H9 (cell line): ENCODE measurements at regions not wholly inside any gene's neighbourhood (a gene's known extent, or its start where the extent isn't known, plus 50 kb on each side); places are given as distances from the start of the nearest gene placed in this dataset.

ENCODE experiments used
- DNase-seq: peaks from one replicate; pipeline ENCODE4 v3.0.0-alpha.2; 2017
- H2AFZ ChIP-seq: one replicate; pipeline ENCODE4 v1.6.1; 2013; ENCODE audit warnings: mild to moderate bottlenecking, low read length, control low read depth, moderate library complexity
- H2AK5ac ChIP-seq: 2 replicates; pipeline ENCODE4 v1.6.1; 2013; ENCODE audit warnings: low read length, control low read depth, mixed read lengths; ENCODE audit not compliant: insufficient read length
- H2BK120ac ChIP-seq: one replicate; pipeline ENCODE4 v1.6.1; 2013; ENCODE audit warnings: low read depth, mild to moderate bottlenecking, low read length, control low read depth, inconsistent platforms; ENCODE audit not compliant: poor library complexity, severe bottlenecking
- H2BK12ac ChIP-seq: 2 replicates; pipeline ENCODE4 v1.6.1; 2013; ENCODE audit warnings: low read length, control low read depth, mixed read lengths, low read depth; ENCODE audit not compliant: insufficient read length
- H2BK15ac ChIP-seq: 2 replicates; pipeline ENCODE4 v1.6.1; 2013; ENCODE audit warnings: low read depth, low read length, control low read depth
- H2BK20ac ChIP-seq: one replicate; pipeline ENCODE4 v1.6.1; 2013; ENCODE audit warnings: low read depth, mild to moderate bottlenecking, low read length, control low read depth, inconsistent platforms; ENCODE audit not compliant: poor library complexity, severe bottlenecking
- H2BK5ac ChIP-seq: 2 replicates; pipeline ENCODE4 v1.6.1; 2013; ENCODE audit warnings: low read length, control low read depth, mixed read lengths; ENCODE audit not compliant: insufficient read length
- H3K14ac ChIP-seq: 2 replicates; pipeline ENCODE4 v1.6.1; 2013; ENCODE audit warnings: low read length, control low read depth; ENCODE audit not compliant: insufficient read depth
- H3K18ac ChIP-seq: 2 replicates; pipeline ENCODE4 v1.6.1; 2013; ENCODE audit warnings: low read depth, mild to moderate bottlenecking, mixed read lengths, low read length, control low read depth; ENCODE audit not compliant: insufficient read length
- H3K23ac ChIP-seq: 2 replicates; pipeline ENCODE4 v1.6.1; 2013; ENCODE audit warnings: low read length, control low read depth, mixed read lengths, low read depth; ENCODE audit not compliant: insufficient read length
- H3K23me2 ChIP-seq: 2 replicates; pipeline ENCODE4 v1.6.1; 2013; ENCODE audit warnings: low read depth, mild to moderate bottlenecking, mixed read lengths, low read length, control low read depth; ENCODE audit not compliant: insufficient read length, poor library complexity, severe bottlenecking
- H3K27ac ChIP-seq: 2 replicates; pipeline ENCODE4 v1.5.1; 2013; ENCODE audit warnings: low read length, control low read depth, mixed read lengths, low read depth; ENCODE audit not compliant: insufficient read length
- H3K27me3 ChIP-seq: 2 replicates; pipeline ENCODE4 v1.6.1; 2013; ENCODE audit warnings: low read length, control low read depth, inconsistent platforms; ENCODE audit not compliant: insufficient read depth
- H3K4ac ChIP-seq: 2 replicates; pipeline ENCODE4 v1.6.1; 2013; ENCODE audit warnings: low read depth, mild to moderate bottlenecking, control low read depth, inconsistent platforms, low read length, moderate library complexity
- H3K4me1 ChIP-seq: 2 replicates; pipeline ENCODE4 v1.6.1; 2013; ENCODE audit warnings: low read length, control low read depth, inconsistent platforms; ENCODE audit not compliant: insufficient read depth
- H3K4me2 ChIP-seq: 2 replicates; pipeline ENCODE4 v1.6.1; 2013; ENCODE audit warnings: low read length, control low read depth, mixed read lengths; ENCODE audit not compliant: insufficient read length, insufficient read depth
- H3K56ac ChIP-seq: 2 replicates; pipeline ENCODE4 v1.6.1; 2013; ENCODE audit warnings: low read depth, mild to moderate bottlenecking, mixed read lengths, low read length, control low read depth; ENCODE audit not compliant: insufficient read length
- H3K79me1 ChIP-seq: 2 replicates; pipeline ENCODE4 v1.6.1; 2013; ENCODE audit warnings: low read depth, mild to moderate bottlenecking, moderate library complexity, low read length, control low read depth, inconsistent platforms; ENCODE audit not compliant: insufficient read depth, poor library complexity, severe bottlenecking
- H3K79me2 ChIP-seq: 2 replicates; pipeline ENCODE4 v1.6.1; 2013; ENCODE audit warnings: low read length, control low read depth, inconsistent platforms; ENCODE audit not compliant: insufficient read depth
- H3K9ac ChIP-seq: 2 replicates; pipeline ENCODE4 v1.6.1; 2013; ENCODE audit warnings: low read length, control low read depth, mixed read lengths; ENCODE audit not compliant: insufficient read length; ENCODE audit errors: extremely low read depth
- H3K9me3 ChIP-seq: one replicate; pipeline ENCODE4 v1.6.1; 2013; ENCODE audit warnings: low read depth, low read length, inconsistent platforms; ENCODE audit not compliant: control insufficient read depth
- H3T11ph ChIP-seq: one replicate; pipeline ENCODE4 v1.6.1; 2013; ENCODE audit warnings: mild to moderate bottlenecking, low read length, control low read depth, inconsistent platforms
- H4K20me1 ChIP-seq: one replicate; pipeline ENCODE4 v1.6.1; 2013; ENCODE audit not compliant: control insufficient read depth, insufficient read length, insufficient read depth
- H4K5ac ChIP-seq: 2 replicates; pipeline ENCODE4 v1.6.1; 2013; ENCODE audit warnings: low read depth, mild to moderate bottlenecking, mixed read lengths, low read length, control low read depth; ENCODE audit not compliant: insufficient read length
- H4K8ac ChIP-seq: replicated peaks from 2 replicates; pipeline ENCODE4 v1.6.1; 2013; ENCODE audit warnings: low read length, control low read depth, mixed read lengths, low read depth; ENCODE audit not compliant: insufficient read length
- H4K91ac ChIP-seq: 2 replicates; pipeline ENCODE4 v1.6.1; 2013; ENCODE audit warnings: low read depth, mild to moderate bottlenecking, moderate library complexity, mixed read lengths, low read length, control low read depth; ENCODE audit not compliant: insufficient read length
- H3K27ac Mint-ChIP-seq, 3 experiments: 2 replicates in 2 of 3; 3 replicates in 1 of 3; pipeline ENCODE4 v1.8.0; 2020 to 2021; ENCODE audit warnings: mixed read lengths in 3 of 3, mild to moderate bottlenecking in 1 of 3, moderate library complexity in 1 of 3
- H3K27me3 Mint-ChIP-seq: 2 replicates; pipeline ENCODE4 v1.8.0; 2021; ENCODE audit warnings: low read depth, mild to moderate bottlenecking, moderate library complexity, mixed read lengths
- H3K36me3 Mint-ChIP-seq, 3 experiments: 2 replicates in 2 of 3; 3 replicates in 1 of 3; pipeline ENCODE4 v1.8.0; 2020 to 2021; ENCODE audit warnings: low read depth in 3 of 3, mixed read lengths in 3 of 3; ENCODE audit not compliant: insufficient read depth in 1 of 3
- H3K4me1 Mint-ChIP-seq, 2 experiments: 2 replicates each; pipeline ENCODE4 v1.8.0; 2020; ENCODE audit warnings: mixed read lengths in 2 of 2
- H3K4me3 Mint-ChIP-seq, 2 experiments: 2 replicates in 1 of 2; 3 replicates in 1 of 2; pipeline ENCODE4 v1.8.0; 2020 to 2021; ENCODE audit warnings: mild to moderate bottlenecking in 2 of 2, mixed read lengths in 2 of 2, moderate library complexity in 1 of 2
- H3K9me3 Mint-ChIP-seq, 2 experiments: 2 replicates in 1 of 2; 3 replicates in 1 of 2; pipeline ENCODE4 v1.8.0; 2020; ENCODE audit warnings: mild to moderate bottlenecking in 2 of 2, mixed read lengths in 2 of 2, moderate library complexity in 1 of 2
- CTCF ChIP-seq: fragments of 200-600 bp; sonication (generic); conservative IDR thresholded peaks from 3 replicates; pipeline ENCODE4 v1.8.0; 2021; ENCODE audit warnings: antibody characterized with exemption, mild to moderate bottlenecking
- WGBS: extraction: QIAGEN DNeasy Blood & Tissue Kit; methylation state at CpG from one replicate; pipeline ENCODE4 v1.1.7; 2013; ENCODE audit warnings: missing lambda C conversion rate, low lambda C conversion rate, mixed read lengths; ENCODE audit not compliant: insufficient read length; ENCODE audit errors: extremely low coverage; 5-methylcytosine and 5-hydroxymethylcytosine counted together

- no peak overlapping the region for H3K4me3 Mint-ChIP-seq
- no peak overlapping the region for H3K56ac ChIP-seq
- H3K4me1 ChIP-seq, result no peaks in the 10 kb centered on the region; the same call in 1 of the 2 replicates
- H3K9me3 ChIP-seq, result no peaks in the 10 kb centered on the region
- no peak overlapping the region for H3K9ac ChIP-seq
- no peak overlapping the region for H2BK5ac ChIP-seq
- no peak overlapping the region for H3T11ph ChIP-seq
- no peaks in the 10 kb centered on the region for H3K27me3 ChIP-seq
- no peaks in the 10 kb centered on the region for H3K9me3 Mint-ChIP-seq
- WGBS, result no CpG with 5 or more reads among the region's 5 CpGs
- no peak overlapping the region for H3K18ac ChIP-seq
- H2BK15ac ChIP-seq, result no peak overlapping the region
- no peak for TF ChIP-seq CTCF
- no peak overlapping the region for H3K27ac Mint-ChIP-seq
- H3K79me2 ChIP-seq, result no peaks in the 10 kb centered on the region
- no peaks in the 10 kb centered on the region for H4K20me1 ChIP-seq
- no peak overlapping the region for H2BK120ac ChIP-seq
- H3K27ac ChIP-seq, result no peak overlapping the region
- H3K4me1 Mint-ChIP-seq, result peaks cover 3 to 4% of the 10 kb centered on the region in 2 experiments; a peak in 3 of 4 replicates
- H3K36me3 Mint-ChIP-seq, result no peaks in the 10 kb centered on the region
- H2AK5ac ChIP-seq, result no peak overlapping the region
- H2AFZ ChIP-seq, result no peak overlapping the region
- no peak overlapping the region for H3K4ac ChIP-seq
- no peaks in the 10 kb centered on the region for H3K79me1 ChIP-seq
- no peak overlapping the region for H3K14ac ChIP-seq
- H2BK12ac ChIP-seq, result no peak overlapping the region
- peaks cover 4% of the 10 kb centered on the region for H3K23me2 ChIP-seq
- H4K91ac ChIP-seq, result no peak overlapping the region
- H2BK20ac ChIP-seq, result no peak overlapping the region
- H3K27me3 Mint-ChIP-seq, result no peaks in the 10 kb centered on the region
- H3K4me2 ChIP-seq, result no peak overlapping the region
- DNase-seq, result no peak
- no peak overlapping the region for H4K8ac ChIP-seq
- H4K5ac ChIP-seq, result no peak overlapping the region
- H3K23ac ChIP-seq, result no peak overlapping the region
Measured at GRCh38 chr20:19885594-19885938, 127.5 kb downstream of the RIN2 start.
